ENCODE measurements at regions not wholly inside any gene's neighbourhood (a gene's known extent, or its start where the extent isn't known, plus 50 kb on each side); places are given as distances from the start of the nearest gene placed in this dataset.

GRCh38 chr9:11366585-11367129 is 753.9 kb upstream of the PTPRD start:
- ChIA-PET CTCF (no interaction called here), POLR2A (no interaction called here)
- DNase-seq (ENCODE audit: low read depth, low spot score), result no peak
- H3K4me1 ChIP-seq (ENCODE audit: control insufficient read depth, insufficient read depth, low read length), result no peaks in the 10 kb centered on the region
- no peaks in the 10 kb centered on the region for H3K9me3 ChIP-seq (ENCODE audit: control insufficient read depth, insufficient read depth, low read depth, low read length)
- no peak overlapping the region for H3K4me3 ChIP-seq (ENCODE audit: low read depth in 2 of 2, low read length in 2 of 2)
- in situ Hi-C loops (cut with HindIII; ENCODE audit: low pct_unique_long_range_greater_than_20kb, low sequenced_read_pairs) (no loop called here), intact Hi-C loops (cut with micrococcal nuclease; ENCODE audit: unreplicated experiment) (no loop called here)
- TF ChIP-seq SIN3A (IDR thresholded peaks at IDR 0.05; ENCODE audit: borderline replicate concordance, insufficient read depth, low read depth, low read length) (no peak), REST (IDR thresholded peaks at IDR 0.05; ENCODE audit: insufficient read depth in 1 of 2, low read depth in 2 of 2, low read length in 1 of 2) (no peak), POLR2AphosphoS5 (IDR thresholded peaks at IDR 0.05; ENCODE audit: low read depth, low read length) (no peak), CTCF (IDR thresholded peaks at IDR 0.05) (no peak), TCF7L2 (IDR thresholded peaks at IDR 0.05; ENCODE audit: low read depth, low read length) (no peak)
- BruUV-seq (replicated peaks), result no TSS peak
- no peak for ATAC-seq
- H3K27me3 ChIP-seq (ENCODE audit: control insufficient read depth, insufficient read depth, low read length), result no peaks in the 10 kb centered on the region
- no peaks in the 10 kb centered on the region for H3K36me3 ChIP-seq (ENCODE audit: control insufficient read depth, insufficient read depth, low read length)
- no peak overlapping the region for H3K27ac ChIP-seq (ENCODE audit: low read length)

GRCh38 chr9:11374926-11375325 is 762.1 kb upstream of the PTPRD start:
- intact Hi-C loops (cut with micrococcal nuclease; ENCODE audit: unreplicated experiment) (no loop called here), in situ Hi-C loops (cut with HindIII; ENCODE audit: low pct_unique_long_range_greater_than_20kb, low sequenced_read_pairs) (no loop called here)
- ATAC-seq, result no peak
- no peak for TF ChIP-seq REST (IDR thresholded peaks at IDR 0.05; ENCODE audit: insufficient read depth in 1 of 2, low read depth in 2 of 2, low read length in 1 of 2)
- TF ChIP-seq SIN3A (IDR thresholded peaks at IDR 0.05; ENCODE audit: borderline replicate concordance, insufficient read depth, low read depth, low read length), result no peak
- no peak for TF ChIP-seq TCF7L2 (IDR thresholded peaks at IDR 0.05; ENCODE audit: low read depth, low read length)
- no peak for TF ChIP-seq POLR2AphosphoS5 (IDR thresholded peaks at IDR 0.05; ENCODE audit: low read depth, low read length)
- no peak for TF ChIP-seq CTCF (IDR thresholded peaks at IDR 0.05)
- Histone ChIP-seq H3K27ac (ENCODE audit: low read length) (no peak overlapping the region), H3K27me3 (ENCODE audit: control insufficient read depth, insufficient read depth, low read length) (no peaks in the 10 kb centered on the region), H3K4me1 (ENCODE audit: control insufficient read depth, insufficient read depth, low read length) (no peaks in the 10 kb centered on the region), H3K9me3 (ENCODE audit: control insufficient read depth, insufficient read depth, low read depth, low read length) (no peaks in the 10 kb centered on the region), H3K4me3 (ENCODE audit: low read depth in 2 of 2, low read length in 2 of 2) (no peak overlapping the region), H3K36me3 (ENCODE audit: control insufficient read depth, insufficient read depth, low read length) (no peaks in the 10 kb centered on the region)
- BruUV-seq (replicated peaks), result no TSS peak
- DNase-seq (ENCODE audit: low read depth, low spot score), result no peak
- CTCF ChIA-PET, result no interaction called here
- POLR2A ChIA-PET, result no interaction called here

Measured in Panc1 (cell line).